ENCODE measurements at regions not wholly inside any gene's neighbourhood (a gene's known extent, or its start where the extent isn't known, plus 50 kb on each side); places are given as distances from the start of the nearest gene placed in this dataset.
"Not testable (repeated sequence)": the region's sequence is repeated elsewhere in the genome, so short reads cannot be mapped to it uniquely, and the experiment has no call there.

GRCh38 chr14:80298491-80299017 is 87.2 kb upstream of the DIO2 start:
- Mint-ChIP-seq H3K9me3 (peaks cover 0 to 22% (median 4%) of the 10 kb centered on the region in 8 donors), H3K4me1 (no peaks in the 10 kb centered on the region), H3K27me3 (peaks cover 0 to under 1% of the 10 kb centered on the region in 2 donors), H3K4me3 (no peak overlapping the region), H3K36me3 (no peaks in the 10 kb centered on the region), H3K27ac (no peak overlapping the region)
- ChIA-PET CTCF (ENCODE audit: partially characterized antibody) (no interaction called here), POLR2A (ENCODE audit: partially characterized antibody) (no interaction called here)
- no peaks in the 10 kb centered on the region for H3K4me1 ChIP-seq (ENCODE audit: insufficient read depth, low read length)
- H3K27ac ChIP-seq (ENCODE audit: low read depth, low read length) = no peak overlapping the region
- intact Hi-C loops (cut with micrococcal nuclease) = no loop called here
- DNase-seq = no peak
- H3K4me3 ChIP-seq (ENCODE audit: low read length in 2 of 2) = no peak overlapping the region
- H3K27me3 ChIP-seq (ENCODE audit: insufficient read depth, low read length) = no peaks in the 10 kb centered on the region
- H3K36me3 ChIP-seq (ENCODE audit: insufficient read depth, low read length) = no peaks in the 10 kb centered on the region
- H3K9me3 ChIP-seq (ENCODE audit: control insufficient read depth in 1 of 2, low read length in 2 of 2) = peaks cover 0 to 3% of the 10 kb centered on the region in 2 donors

- ChIA-PET POLR2A (ENCODE audit: partially characterized antibody) (no interaction called here), CTCF (ENCODE audit: partially characterized antibody) (no interaction called here)
- intact Hi-C loops (cut with micrococcal nuclease) = no loop called here
- Histone ChIP-seq H3K9me3 (ENCODE audit: control insufficient read depth in 1 of 2, low read length in 2 of 2) (peaks cover 0 to 3% of the 10 kb centered on the region in 2 donors), H3K4me1 (ENCODE audit: insufficient read depth, low read length) (no peaks in the 10 kb centered on the region), H3K36me3 (ENCODE audit: insufficient read depth, low read length) (no peaks in the 10 kb centered on the region), H3K27ac (ENCODE audit: low read depth, low read length) (no peak overlapping the region), H3K27me3 (ENCODE audit: insufficient read depth, low read length) (no peaks in the 10 kb centered on the region), H3K4me3 (ENCODE audit: low read length in 2 of 2) (no peak overlapping the region)
- H3K9me3 Mint-ChIP-seq = peaks cover 0 to 8% (median 2%) of the 10 kb centered on the region in 8 donors
- H3K27ac Mint-ChIP-seq = no peak overlapping the region
- peak in 1 of 5 donors; percentile 1 for DNase-seq
- H3K4me3 Mint-ChIP-seq = no peak overlapping the region
- H3K4me1 Mint-ChIP-seq = no peaks in the 10 kb centered on the region
- H3K27me3 Mint-ChIP-seq = peaks cover 0 to 2% of the 10 kb centered on the region in 2 donors
- no peaks in the 10 kb centered on the region for H3K36me3 Mint-ChIP-seq
Observed at GRCh38 chr14:80291101-80291500, 79.8 kb upstream of the DIO2 start.

DNA sequence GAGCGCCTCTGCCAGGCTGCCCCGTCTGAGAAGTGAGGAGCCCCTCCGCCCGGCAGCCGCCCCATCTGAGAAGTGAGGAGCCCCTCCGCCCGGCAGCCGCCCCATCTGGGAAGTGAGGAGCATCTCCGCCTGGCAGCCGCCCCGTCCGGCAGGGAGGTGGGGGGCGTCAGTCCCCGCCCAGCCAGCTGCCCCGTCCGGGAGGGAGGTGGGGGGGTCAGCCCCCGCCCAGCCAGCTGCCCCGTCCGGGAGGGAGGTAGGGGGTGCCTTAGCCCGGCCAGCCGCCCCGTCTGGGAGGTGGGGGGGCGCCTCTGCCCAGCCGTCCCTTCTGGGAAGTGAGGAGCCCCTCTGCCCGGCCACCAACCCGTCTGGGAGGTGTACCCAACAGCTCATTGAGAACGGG is 75.4 kb upstream of the DIO2 start:
- H3K27ac Mint-ChIP-seq; H3K9me3 ChIP-seq (ENCODE audit: control insufficient read depth in 1 of 2, low read length in 2 of 2); H3K9me3 Mint-ChIP-seq; CTCF ChIA-PET (ENCODE audit: partially characterized antibody); H3K27ac ChIP-seq (ENCODE audit: low read depth, low read length); H3K27me3 Mint-ChIP-seq; H3K4me3 ChIP-seq (ENCODE audit: low read length in 2 of 2); DNase-seq; H3K4me1 Mint-ChIP-seq; H3K36me3 Mint-ChIP-seq; intact Hi-C loops (cut with micrococcal nuclease); H3K4me3 Mint-ChIP-seq; POLR2A ChIA-PET (ENCODE audit: partially characterized antibody); H3K27me3 ChIP-seq (ENCODE audit: insufficient read depth, low read length); H3K36me3 ChIP-seq (ENCODE audit: insufficient read depth, low read length); H3K4me1 ChIP-seq (ENCODE audit: insufficient read depth, low read length): not testable (repeated sequence)

DNA sequence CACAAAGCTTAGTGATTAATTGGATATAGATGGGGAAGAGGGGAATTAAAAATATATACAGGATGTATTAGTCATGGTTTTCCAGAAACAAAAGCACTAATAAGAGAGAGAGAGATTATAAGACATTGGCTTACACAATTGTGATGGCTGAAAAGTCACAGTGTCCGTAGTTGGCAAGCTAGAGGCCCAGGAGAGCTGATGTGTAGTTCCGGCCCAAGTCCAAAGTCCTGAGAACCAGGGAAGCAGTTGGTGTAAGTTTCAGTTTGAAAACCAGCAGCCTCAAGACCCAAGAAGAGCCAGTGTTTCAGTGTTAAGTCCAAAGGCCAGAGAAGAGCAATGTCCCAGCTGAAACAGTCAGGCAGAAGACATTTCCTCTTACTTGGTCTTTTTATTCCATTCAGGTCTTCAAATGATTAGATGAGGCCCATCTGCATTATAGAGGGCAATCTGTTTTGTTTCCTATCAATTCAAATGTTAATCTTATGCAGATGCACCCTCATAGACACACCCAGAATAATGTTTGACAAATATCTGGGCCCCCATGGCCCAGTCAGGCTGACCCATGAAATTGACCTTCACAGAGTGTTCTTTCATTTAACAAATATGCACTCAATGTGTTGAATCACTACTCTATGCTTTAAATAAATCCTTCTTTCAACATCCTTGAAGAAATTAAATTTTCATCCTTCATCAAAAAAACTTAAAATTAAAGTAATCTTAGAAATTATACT is 67.2 kb upstream of the DIO2 start:
- no peaks in the 10 kb centered on the region for H3K4me1 ChIP-seq (ENCODE audit: insufficient read depth, low read length)
- H3K27me3 ChIP-seq (ENCODE audit: insufficient read depth, low read length) = no peaks in the 10 kb centered on the region
- H3K9me3 Mint-ChIP-seq = peaks cover 0 to 2% (median 0%) of the 10 kb centered on the region in 8 donors
- no peak overlapping the region for H3K4me3 ChIP-seq (ENCODE audit: low read length in 2 of 2)
- no peaks in the 10 kb centered on the region for H3K36me3 ChIP-seq (ENCODE audit: insufficient read depth, low read length)
- POLR2A ChIA-PET (ENCODE audit: partially characterized antibody) = interaction anchor here (0.5 kb wide), 1 partner anchor 517 kb away, joined by 3 read pairs; no protein-coding TSS in a partner anchor
- CTCF ChIA-PET (ENCODE audit: partially characterized antibody) = no interaction called here
- intact Hi-C loops (cut with micrococcal nuclease) = no loop called here
- H3K4me3 Mint-ChIP-seq = no peak overlapping the region
- H3K36me3 Mint-ChIP-seq = no peaks in the 10 kb centered on the region
- no peak for DNase-seq
- H3K27ac ChIP-seq (ENCODE audit: low read depth, low read length) = no peak overlapping the region
- H3K4me1 Mint-ChIP-seq = no peaks in the 10 kb centered on the region
- no peaks in the 10 kb centered on the region for H3K27me3 Mint-ChIP-seq
- H3K9me3 ChIP-seq (ENCODE audit: control insufficient read depth in 1 of 2, low read length in 2 of 2) = no peaks in the 10 kb centered on the region
- no peak overlapping the region for H3K27ac Mint-ChIP-seq

- no peak overlapping the region for H3K27ac ChIP-seq (ENCODE audit: low read depth, low read length)
- Mint-ChIP-seq H3K4me3 (no peak overlapping the region), H3K9me3 (peaks cover 0 to 4% (median 1%) of the 10 kb centered on the region in 8 donors), H3K27ac (no peak overlapping the region), H3K4me1 (no peaks in the 10 kb centered on the region), H3K36me3 (no peaks in the 10 kb centered on the region), H3K27me3 (peaks cover 0 to 1% of the 10 kb centered on the region in 2 donors)
- no peaks in the 10 kb centered on the region for H3K4me1 ChIP-seq (ENCODE audit: insufficient read depth, low read length)
- no peaks in the 10 kb centered on the region for H3K9me3 ChIP-seq (ENCODE audit: control insufficient read depth in 1 of 2, low read length in 2 of 2)
- ChIA-PET POLR2A (ENCODE audit: partially characterized antibody) (no interaction called here), CTCF (ENCODE audit: partially characterized antibody) (no interaction called here)
- no peak for DNase-seq
- H3K27me3 ChIP-seq (ENCODE audit: insufficient read depth, low read length) = no peaks in the 10 kb centered on the region
- H3K4me3 ChIP-seq (ENCODE audit: low read length in 2 of 2) = no peak overlapping the region
- H3K36me3 ChIP-seq (ENCODE audit: insufficient read depth, low read length) = no peaks in the 10 kb centered on the region
- intact Hi-C loops (cut with micrococcal nuclease) = no loop called here
Observed at GRCh38 chr14:80275208-80275850, 64.0 kb upstream of the DIO2 start.

GRCh38 chr14:80274310-80274709 is 63.0 kb upstream of the DIO2 start:
- H3K36me3 Mint-ChIP-seq; intact Hi-C loops (cut with micrococcal nuclease); DNase-seq; H3K27me3 Mint-ChIP-seq; H3K4me3 Mint-ChIP-seq; H3K9me3 Mint-ChIP-seq; H3K27ac Mint-ChIP-seq; H3K36me3 ChIP-seq (ENCODE audit: insufficient read depth, low read length); H3K4me1 Mint-ChIP-seq; H3K9me3 ChIP-seq (ENCODE audit: control insufficient read depth in 1 of 2, low read length in 2 of 2); H3K27ac ChIP-seq (ENCODE audit: low read depth, low read length); POLR2A ChIA-PET (ENCODE audit: partially characterized antibody); H3K4me3 ChIP-seq (ENCODE audit: low read length in 2 of 2); H3K4me1 ChIP-seq (ENCODE audit: insufficient read depth, low read length); H3K27me3 ChIP-seq (ENCODE audit: insufficient read depth, low read length); CTCF ChIA-PET (ENCODE audit: partially characterized antibody): not testable (repeated sequence)

GRCh38 chr14:80271389-80271788 is 60.1 kb upstream of the DIO2 start:
- Mint-ChIP-seq H3K9me3 (peaks cover 0 to 4% (median 0%) of the 10 kb centered on the region in 8 donors), H3K4me1 (no peaks in the 10 kb centered on the region), H3K4me3 (no peak overlapping the region), H3K36me3 (no peaks in the 10 kb centered on the region), H3K27me3 (peaks cover 0 to 1% of the 10 kb centered on the region in 2 donors), H3K27ac (no peak overlapping the region)
- POLR2A ChIA-PET (ENCODE audit: partially characterized antibody) = no interaction called here
- intact Hi-C loops (cut with micrococcal nuclease) = no loop called here
- H3K27ac ChIP-seq (ENCODE audit: low read depth, low read length) = no peak overlapping the region
- no peaks in the 10 kb centered on the region for H3K9me3 ChIP-seq (ENCODE audit: control insufficient read depth in 1 of 2, low read length in 2 of 2)
- no peak for DNase-seq
- no peaks in the 10 kb centered on the region for H3K36me3 ChIP-seq (ENCODE audit: insufficient read depth, low read length)
- H3K4me3 ChIP-seq (ENCODE audit: low read length in 2 of 2) = no peak overlapping the region
- CTCF ChIA-PET (ENCODE audit: partially characterized antibody) = no interaction called here
- no peaks in the 10 kb centered on the region for H3K4me1 ChIP-seq (ENCODE audit: insufficient read depth, low read length)
- no peaks in the 10 kb centered on the region for H3K27me3 ChIP-seq (ENCODE audit: insufficient read depth, low read length)

All from CD4-positive, alpha-beta memory T cell (primary cell).